ENCODE measurements at regions not wholly inside any gene's neighbourhood (a gene's known extent, or its start where the extent isn't known, plus 50 kb on each side); places are given as distances from the start of the nearest gene placed in this dataset.

- TF ChIP-seq CTCF (IDR thresholded peaks at IDR 0.05), result no peak
- TF ChIP-seq EP300 (IDR thresholded peaks at IDR 0.05), result no peak
- TF ChIP-seq POLR2A (IDR thresholded peaks at IDR 0.05), result no peak
Measured at GRCh38 chr20:41848180-41848579, 230.0 kb upstream of the CHD6 start.
